DND-41 (cell line): ENCODE measurements at regions not wholly inside any gene's neighbourhood (a gene's known extent, or its start where the extent isn't known, plus 50 kb on each side); places are given as distances from the start of the nearest gene placed in this dataset.

ENCODE experiments used
- ATAC-seq: fragments of 200-7000 bp; cut with Tn5 transposase; 3 replicates; pipeline ENCODE4 v1.9.1; 2021; ENCODE audit warnings: low read depth; ENCODE audit not compliant: insufficient read depth
- DNase-seq: peaks from one replicate; pipeline ENCODE4 v3.0.0-alpha.2; 2020
- H2AFZ ChIP-seq: 2 replicates; pipeline ENCODE4 v1.6.0; 2012; ENCODE audit warnings: low read depth, low read length
- H3K27ac ChIP-seq: 2 replicates; pipeline ENCODE4 v1.5.1; 2012; ENCODE audit warnings: low read length, inconsistent platforms
- H3K27me3 ChIP-seq: fragments of 200-600 bp; sonication (generic); 2 replicates; pipeline ENCODE4 v1.6.0; 2012; ENCODE audit warnings: low read length, mild to moderate bottlenecking, inconsistent platforms; ENCODE audit not compliant: insufficient read depth, poor library complexity
- H3K36me3 ChIP-seq: 2 replicates; pipeline ENCODE4 v1.5.1; 2012; ENCODE audit warnings: low read length, inconsistent platforms; ENCODE audit not compliant: insufficient read depth
- H3K4me1 ChIP-seq: 2 replicates; pipeline ENCODE4 v1.5.1; 2012; ENCODE audit warnings: mild to moderate bottlenecking, low read length; ENCODE audit not compliant: insufficient read depth
- H3K4me2 ChIP-seq: 2 replicates; pipeline ENCODE4 v1.6.0; 2012; ENCODE audit warnings: mild to moderate bottlenecking, moderate library complexity, low read length, inconsistent platforms; ENCODE audit not compliant: insufficient read depth
- H3K4me3 ChIP-seq, 2 experiments: fragments of 200-600 bp in 1 of 2; shearing (Covaris generic) in 1 of 2; 2 replicates each; pipeline ENCODE4 v1.5.1; 2012 to 2016; ENCODE audit warnings: inconsistent platforms in 2 of 2, low read length in 2 of 2, mild to moderate bottlenecking in 2 of 2, low read depth in 1 of 2, moderate library complexity in 1 of 2
- H3K79me2 ChIP-seq: 2 replicates; pipeline ENCODE4 v1.6.0; 2012; ENCODE audit warnings: low read length, inconsistent platforms; ENCODE audit not compliant: insufficient read depth
- H3K9ac ChIP-seq: 2 replicates; pipeline ENCODE4 v1.6.0; 2012; ENCODE audit warnings: low read depth, mild to moderate bottlenecking, inconsistent platforms, low read length, moderate library complexity
- H3K9me3 ChIP-seq: 2 replicates; pipeline ENCODE4 v1.5.1; 2012; ENCODE audit warnings: low read length, moderate library complexity, mild to moderate bottlenecking, inconsistent platforms; ENCODE audit not compliant: insufficient read depth, severe bottlenecking
- H4K20me1 ChIP-seq: 2 replicates; pipeline ENCODE4 v1.6.0; 2012; ENCODE audit warnings: low read length; ENCODE audit not compliant: insufficient read depth
- CTCF ChIP-seq: IDR thresholded peaks from 2 replicates; pipeline ENCODE4 v1.5.1; 2012; ENCODE audit warnings: borderline replicate concordance, low read length, moderate library complexity, mild to moderate bottlenecking; ENCODE audit not compliant: poor library complexity, severe bottlenecking; ENCODE audit errors: extremely low read depth
- EZH2 ChIP-seq: IDR thresholded peaks from 3 replicates; pipeline ENCODE4 v1.6.1; 2012; ENCODE audit warnings: borderline replicate concordance, low read depth, mild to moderate bottlenecking, moderate library complexity, low read length, inconsistent platforms; ENCODE audit not compliant: severe bottlenecking

GRCh38 chr18:62450546-62451410 lies 72.0 kb upstream of the ZCCHC2 start:
- H3K4me2 ChIP-seq, result no peak overlapping the region
- no peak overlapping the region for H3K4me3 ChIP-seq
- H3K4me1 ChIP-seq, result no peaks in the 10 kb centered on the region
- H3K36me3 ChIP-seq, result no peaks in the 10 kb centered on the region
- no peak for TF ChIP-seq CTCF
- TF ChIP-seq EZH2, result no peak
- H4K20me1 ChIP-seq, result no peaks in the 10 kb centered on the region
- H3K27me3 ChIP-seq, result peaks cover 14% of the 10 kb centered on the region
- no peak overlapping the region for H3K27ac ChIP-seq
- DNase-seq (no peak), ATAC-seq (no peak)
- no peaks in the 10 kb centered on the region for H3K79me2 ChIP-seq
- no peaks in the 10 kb centered on the region for H3K9me3 ChIP-seq
- H2AFZ ChIP-seq, result no peak overlapping the region
- no peak overlapping the region for H3K9ac ChIP-seq

GRCh38 chr18:62452280-62452831 lies 70.5 kb upstream of the ZCCHC2 start:
- no peak overlapping the region for H3K4me2 ChIP-seq
- no peak overlapping the region for H3K9ac ChIP-seq
- H3K27me3 ChIP-seq, result peaks cover 10% of the 10 kb centered on the region
- H3K4me1 ChIP-seq, result no peaks in the 10 kb centered on the region
- no peaks in the 10 kb centered on the region for H4K20me1 ChIP-seq
- no peak overlapping the region for H2AFZ ChIP-seq
- no peaks in the 10 kb centered on the region for H3K36me3 ChIP-seq
- no peak for TF ChIP-seq CTCF
- no peak for TF ChIP-seq EZH2
- ATAC-seq (no peak), DNase-seq (no peak)
- H3K9me3 ChIP-seq, result no peaks in the 10 kb centered on the region
- H3K79me2 ChIP-seq, result no peaks in the 10 kb centered on the region
- no peak overlapping the region for H3K4me3 ChIP-seq
- H3K27ac ChIP-seq, result no peak overlapping the region

- TF ChIP-seq EZH2 (no peak), CTCF (no peak)
- no peak overlapping the region for H3K4me2 ChIP-seq
- H3K79me2 ChIP-seq, result no peaks in the 10 kb centered on the region
- no peak for DNase-seq
- H3K36me3 ChIP-seq, result no peaks in the 10 kb centered on the region
- H3K4me1 ChIP-seq, result no peaks in the 10 kb centered on the region
- peaks cover 10% of the 10 kb centered on the region for H3K27me3 ChIP-seq
- H3K9me3 ChIP-seq, result no peaks in the 10 kb centered on the region
- H3K4me3 ChIP-seq, result no peak overlapping the region
- no peak overlapping the region for H2AFZ ChIP-seq
- H3K9ac ChIP-seq, result no peak overlapping the region
- no peak for ATAC-seq
- H4K20me1 ChIP-seq, result no peaks in the 10 kb centered on the region
- H3K27ac ChIP-seq, result no peak overlapping the region
These were observed 69.0 kb upstream of the ZCCHC2 start for GRCh38 chr18:62453864-62454263.
